ENCODE measurements at regions not wholly inside any gene's neighbourhood (a gene's known extent, or its start where the extent isn't known, plus 50 kb on each side); places are given as distances from the start of the nearest gene placed in this dataset.

- no peak for TF ChIP-seq CTCF (conservative IDR thresholded peaks at IDR 0.05)
- peaks cover 13% of the 10 kb centered on the region for H3K4me1 Mint-ChIP-seq
- H3K36me3 Mint-ChIP-seq (ENCODE audit: low read depth), result no peaks in the 10 kb centered on the region
- no peak overlapping the region for H3K4me3 Mint-ChIP-seq
- H3K9me3 Mint-ChIP-seq, result no peaks in the 10 kb centered on the region
- no peaks in the 10 kb centered on the region for H3K27me3 Mint-ChIP-seq (ENCODE audit: low read depth)
- no peak for DNase-seq (ENCODE audit: low read depth, low spot score)
- H3K27ac Mint-ChIP-seq (ENCODE audit: unreplicated experiment), result no peak overlapping the region
Measured at GRCh38 chr10:71060476-71061426, 151.6 kb upstream of the UNC5B start.

GRCh38 chr10:71061472-71061871 lies 150.9 kb upstream of the UNC5B start:
- no peak for DNase-seq (ENCODE audit: low read depth, low spot score)
- TF ChIP-seq CTCF (conservative IDR thresholded peaks at IDR 0.05), result no peak
- peaks cover 13% of the 10 kb centered on the region for H3K4me1 Mint-ChIP-seq
- no peak overlapping the region for H3K4me3 Mint-ChIP-seq
- no peaks in the 10 kb centered on the region for H3K36me3 Mint-ChIP-seq (ENCODE audit: low read depth)
- no peak overlapping the region for H3K27ac Mint-ChIP-seq (ENCODE audit: unreplicated experiment)
- no peaks in the 10 kb centered on the region for H3K9me3 Mint-ChIP-seq
- no peaks in the 10 kb centered on the region for H3K27me3 Mint-ChIP-seq (ENCODE audit: low read depth)

GRCh38 chr10:71062156-71062555 lies 150.2 kb upstream of the UNC5B start:
- Mint-ChIP-seq H3K9me3 (no peaks in the 10 kb centered on the region), H3K27ac (ENCODE audit: unreplicated experiment) (no peak overlapping the region), H3K4me3 (no peak overlapping the region), H3K27me3 (ENCODE audit: low read depth) (no peaks in the 10 kb centered on the region), H3K36me3 (ENCODE audit: low read depth) (no peaks in the 10 kb centered on the region), H3K4me1 (peaks cover 13% of the 10 kb centered on the region)
- DNase-seq (ENCODE audit: low read depth, low spot score), result no peak
- no peak for TF ChIP-seq CTCF (conservative IDR thresholded peaks at IDR 0.05)

GRCh38 chr10:71063401-71063800 lies 149.0 kb upstream of the UNC5B start:
- Mint-ChIP-seq H3K4me3 (no peak overlapping the region), H3K36me3 (ENCODE audit: low read depth) (no peaks in the 10 kb centered on the region), H3K27ac (ENCODE audit: unreplicated experiment) (no peak overlapping the region), H3K27me3 (ENCODE audit: low read depth) (no peaks in the 10 kb centered on the region), H3K4me1 (peaks cover 13% of the 10 kb centered on the region), H3K9me3 (no peaks in the 10 kb centered on the region)
- no peak for TF ChIP-seq CTCF (conservative IDR thresholded peaks at IDR 0.05)
- DNase-seq (ENCODE audit: low read depth, low spot score), result no peak

- no peaks in the 10 kb centered on the region for H3K9me3 Mint-ChIP-seq
- no peak for TF ChIP-seq CTCF (conservative IDR thresholded peaks at IDR 0.05)
- DNase-seq (ENCODE audit: low read depth, low spot score), result no peak
- peak overlapping the region; percentile 21 for H3K27ac Mint-ChIP-seq (ENCODE audit: unreplicated experiment)
- no peaks in the 10 kb centered on the region for H3K36me3 Mint-ChIP-seq (ENCODE audit: low read depth)
- peaks cover 13% of the 10 kb centered on the region for H3K4me1 Mint-ChIP-seq
- H3K4me3 Mint-ChIP-seq, result no peak overlapping the region
- H3K27me3 Mint-ChIP-seq (ENCODE audit: low read depth), result no peaks in the 10 kb centered on the region
Measured at GRCh38 chr10:71064413-71065118, 147.8 kb upstream of the UNC5B start.

Data from neural crest cell (in vitro differentiated cells).